Vagina (tissue), 2 donors: ENCODE measurements at regions not wholly inside any gene's neighbourhood (a gene's known extent, or its start where the extent isn't known, plus 50 kb on each side); places are given as distances from the start of the nearest gene placed in this dataset.
"Not testable (repeated sequence)": the region's sequence is repeated elsewhere in the genome, so short reads cannot be mapped to it uniquely, and the experiment has no call there.

ENCODE experiments used
- DNase-seq, 2 donors: peaks; one replicate each; pipeline ENCODE4 v3.0.0-alpha.2; 2017; ENCODE audit errors: extremely low spot score in 2 of 2
- H3K27ac ChIP-seq: fragments of 200-600 bp; sonication (generic); one replicate; pipeline ENCODE4 v1.5.1; 2019
- H3K27me3 ChIP-seq: fragments of 200-600 bp; sonication (generic); one replicate; pipeline ENCODE4 v1.5.1; 2019
- H3K36me3 ChIP-seq, 2 donors: fragments of 200-600 bp; sonication (generic); one replicate each; pipeline ENCODE4 v1.5.1; 2017 to 2019
- H3K4me1 ChIP-seq: fragments of 200-600 bp; sonication (generic); one replicate; pipeline ENCODE4 v1.5.1; 2019
- H3K4me3 ChIP-seq, 2 donors: fragments of 200-600 bp; sonication (generic); 1 replicate in 1 of 2; 2 replicates in 1 of 2; pipeline ENCODE4 v1.5.1; 2016 to 2019
- H3K9me3 ChIP-seq: fragments of 200-600 bp; sonication (generic); one replicate; pipeline ENCODE4 v1.5.1; 2019
- CTCF ChIP-seq, 3 experiments: fragments of 450-650 bp in 2 of 3; fragments of 200-600 bp in 1 of 3; sonication (generic) in 1 of 3; IDR thresholded peaks; one replicate each; pipeline ENCODE4 v1.5.1; 2017 to 2019; ENCODE audit warnings: antibody characterized with exemption in 3 of 3, mild to moderate bottlenecking in 2 of 3, moderate library complexity in 2 of 3
- POLR2A ChIP-seq, 2 donors: fragments of 450-650 bp; IDR thresholded peaks; one replicate each; pipeline ENCODE4 v1.6.1; 2017; ENCODE audit warnings: antibody characterized with exemption in 2 of 2, mild to moderate bottlenecking in 2 of 2, moderate library complexity in 2 of 2
- POLR2AphosphoS5 ChIP-seq, 2 donors: sonication (generic); formaldehyde crosslinking; IDR thresholded peaks; one replicate each; pipeline ENCODE4 v1.9.0; 2017; ENCODE audit warnings: antibody characterized with exemption in 2 of 2, mild to moderate bottlenecking in 2 of 2, low read depth in 1 of 2; ENCODE audit not compliant: insufficient read depth in 1 of 2
- intact Hi-C: fragments of 100-400 bp; cut with DNase I; formaldehyde crosslinking; loops from one replicate; pipeline ENCODE4 v1.15.1; 2023

- Histone ChIP-seq H3K36me3 (no peaks in the 10 kb centered on the region), H3K4me3 (no peak overlapping the region), H3K27me3 (no peaks in the 10 kb centered on the region), H3K27ac (no peak overlapping the region), H3K9me3 (no peaks in the 10 kb centered on the region), H3K4me1 (no peaks in the 10 kb centered on the region)
- intact Hi-C loops: no loop called here
- no peak for DNase-seq
- TF ChIP-seq POLR2AphosphoS5 (IDR thresholded peaks at IDR 0.05; ENCODE audit: insufficient read depth in 1 of 2, low read depth in 1 of 2): no peak
Observed at GRCh38 chr7:66452165-66452564, 176.5 kb upstream of the KCTD7 start.

DNA sequence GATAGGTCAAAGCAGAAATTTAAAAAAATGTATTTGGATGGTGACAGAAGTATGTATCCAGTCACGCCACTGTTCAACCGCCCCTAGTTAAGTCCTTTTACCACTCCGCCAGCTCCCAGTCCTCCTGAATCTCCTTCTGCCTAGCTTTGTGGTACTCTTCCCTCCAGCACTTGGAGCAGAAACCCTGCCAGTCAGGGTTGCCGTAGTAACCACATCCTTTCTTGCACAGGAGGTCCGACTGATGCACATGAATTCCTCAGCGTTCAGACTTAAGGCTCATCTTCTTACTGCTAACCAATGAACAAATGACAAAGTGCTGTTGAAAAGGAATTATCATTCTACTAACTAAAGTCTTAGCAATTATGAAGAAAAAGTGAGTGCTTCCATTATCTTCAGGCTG is 175.3 kb upstream of the KCTD7 start:
- no peak overlapping the region for H3K4me3 ChIP-seq
- H3K36me3 ChIP-seq: no peaks in the 10 kb centered on the region
- no peak for DNase-seq
- no peaks in the 10 kb centered on the region for H3K27me3 ChIP-seq
- no peaks in the 10 kb centered on the region for H3K9me3 ChIP-seq
- intact Hi-C loops: no loop called here
- TF ChIP-seq POLR2AphosphoS5 (IDR thresholded peaks at IDR 0.05; ENCODE audit: insufficient read depth in 1 of 2, low read depth in 1 of 2) (no peak), POLR2A (IDR thresholded peaks at IDR 0.05) (no peak), CTCF (IDR thresholded peaks at IDR 0.05) (no peak)
- H3K4me1 ChIP-seq: no peaks in the 10 kb centered on the region
- no peak overlapping the region for H3K27ac ChIP-seq

DNA sequence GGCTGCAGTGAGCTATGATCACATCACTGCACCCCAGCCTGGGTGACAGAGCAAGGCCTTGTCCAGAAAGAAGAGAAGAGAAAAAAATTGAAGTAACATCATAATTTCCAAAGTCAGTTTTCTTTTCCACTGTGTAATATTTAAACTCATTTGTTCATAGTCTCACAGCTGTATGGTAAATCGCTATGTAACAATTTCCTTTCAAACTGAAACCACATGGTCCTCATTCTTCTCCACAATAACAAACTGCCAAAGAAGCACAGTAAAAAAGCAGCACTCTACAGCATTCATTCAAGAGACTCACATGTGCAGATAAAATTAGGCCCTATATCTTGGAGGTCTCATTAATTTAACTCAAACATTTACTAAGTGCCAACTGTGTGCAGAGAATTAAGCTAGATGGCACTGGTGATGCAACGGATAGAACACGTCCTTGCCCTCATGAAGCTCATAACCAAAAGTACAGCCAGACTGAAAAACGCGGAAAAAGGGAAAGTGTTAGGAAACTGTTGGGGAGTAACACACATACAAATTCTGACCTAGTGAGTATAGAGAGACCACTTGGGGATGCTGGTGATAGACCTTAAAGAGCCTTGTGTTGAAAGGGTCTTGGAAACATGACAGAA is 174.0 kb upstream of the KCTD7 start:
- Histone ChIP-seq H3K27me3 (no peaks in the 10 kb centered on the region), H3K36me3 (no peaks in the 10 kb centered on the region), H3K4me3 (no peak overlapping the region), H3K27ac (no peak overlapping the region), H3K4me1 (no peaks in the 10 kb centered on the region), H3K9me3 (no peaks in the 10 kb centered on the region)
- no peak for DNase-seq
- no peak for TF ChIP-seq CTCF (IDR thresholded peaks at IDR 0.05)
- no peak for TF ChIP-seq POLR2AphosphoS5 (IDR thresholded peaks at IDR 0.05; ENCODE audit: insufficient read depth in 1 of 2, low read depth in 1 of 2)
- TF ChIP-seq POLR2A (IDR thresholded peaks at IDR 0.05): no peak
- intact Hi-C loops: no loop called here

DNA sequence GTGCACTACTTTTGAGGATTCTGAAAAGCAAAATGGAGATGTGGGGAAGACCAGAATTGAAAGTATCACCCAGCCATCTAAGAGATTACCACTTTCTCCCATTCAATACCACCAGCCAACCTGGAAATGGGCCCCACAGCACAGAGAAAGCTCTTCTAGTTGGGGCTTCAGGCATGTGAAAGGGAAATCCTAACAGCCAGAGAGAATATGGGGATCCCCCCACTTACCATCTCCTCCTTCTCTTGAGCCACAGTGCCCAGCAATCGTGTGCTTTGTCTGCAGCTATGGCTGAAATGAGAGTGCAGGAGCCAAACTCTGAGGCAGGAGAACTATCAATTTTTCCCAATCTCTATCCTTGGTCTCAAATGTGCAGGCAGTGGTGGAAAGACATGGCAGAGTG is 173.2 kb upstream of the KCTD7 start:
- DNase-seq, intact Hi-C loops, H3K36me3 ChIP-seq, H3K27me3 ChIP-seq, H3K4me3 ChIP-seq, H3K9me3 ChIP-seq, H3K27ac ChIP-seq, H3K4me1 ChIP-seq: not testable (repeated sequence)

GRCh38 chr7:66456431-66456830 is 172.2 kb upstream of the KCTD7 start:
- H3K4me3 ChIP-seq, H3K9me3 ChIP-seq, H3K27ac ChIP-seq, intact Hi-C loops, H3K36me3 ChIP-seq, DNase-seq, H3K27me3 ChIP-seq, H3K4me1 ChIP-seq: not testable (repeated sequence)

GRCh38 chr7:66458991-66459390 is 169.7 kb upstream of the KCTD7 start:
- H3K9me3 ChIP-seq, H3K4me3 ChIP-seq, H3K27ac ChIP-seq, H3K27me3 ChIP-seq, DNase-seq, H3K36me3 ChIP-seq, intact Hi-C loops, H3K4me1 ChIP-seq: not testable (repeated sequence)

DNA sequence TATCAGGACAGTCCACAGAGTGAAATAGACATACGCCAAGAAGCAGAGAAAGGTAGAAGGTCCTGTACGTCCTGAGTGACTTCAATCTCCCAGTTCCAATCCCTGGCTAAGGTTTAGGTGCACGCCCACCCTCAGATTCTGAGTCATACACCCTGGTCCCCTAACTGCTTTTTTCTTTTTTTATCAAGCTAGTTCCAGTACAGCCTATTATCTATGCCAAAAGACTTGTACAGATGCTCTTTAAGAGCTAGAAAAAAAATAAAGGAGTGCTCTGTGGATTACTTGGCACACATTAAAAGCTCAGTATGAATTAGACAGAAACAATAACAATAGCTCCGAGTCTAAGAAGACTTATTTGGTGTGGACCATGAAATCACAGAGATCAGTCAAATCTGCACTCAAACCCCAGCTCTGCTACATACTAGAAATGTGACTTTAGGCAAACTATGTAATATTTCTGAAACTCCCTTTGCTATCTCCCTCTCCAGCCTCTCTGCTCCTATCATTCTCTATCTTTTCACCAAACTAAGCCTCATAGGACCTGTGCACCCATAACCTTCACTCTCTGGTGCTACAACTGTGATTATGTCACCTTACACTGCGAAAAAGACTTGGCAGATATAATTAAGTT is 168.8 kb upstream of the KCTD7 start:
- H3K4me3 ChIP-seq, H3K27me3 ChIP-seq, H3K9me3 ChIP-seq, intact Hi-C loops, DNase-seq, H3K4me1 ChIP-seq, H3K36me3 ChIP-seq, H3K27ac ChIP-seq: not testable (repeated sequence)
